ENCODE measurements at regions not wholly inside any gene's neighbourhood (a gene's known extent, or its start where the extent isn't known, plus 50 kb on each side); places are given as distances from the start of the nearest gene placed in this dataset.

- intact Hi-C loops (cut with DNase I) = no loop called here
- Histone ChIP-seq H3K4me3 (no peak overlapping the region), H3K4me1 (replicated peaks) (no peaks in the 10 kb centered on the region), H3K27ac (no peak overlapping the region), H3K36me3 (no peaks in the 10 kb centered on the region), H3K9me3 (no peaks in the 10 kb centered on the region), H3K27me3 (replicated peaks; ENCODE audit: insufficient read depth) (no peaks in the 10 kb centered on the region)
- WGBS = 67% methylated on average over 2 of the region's 2 CpGs
- DNase-seq (ENCODE audit: low spot score) = no peak
- no peak for TF ChIP-seq POLR2AphosphoS5 (IDR thresholded peaks at IDR 0.05)
- no peak for TF ChIP-seq CTCF (IDR thresholded peaks at IDR 0.05)
- no peak for TF ChIP-seq POLR2A (IDR thresholded peaks at IDR 0.05)
Observed at GRCh38 chr10:104516986-104517385, 124.1 kb upstream of the SORCS3 start.

- TF ChIP-seq POLR2A (IDR thresholded peaks at IDR 0.05) (no peak), CTCF (IDR thresholded peaks at IDR 0.05) (no peak), POLR2AphosphoS5 (IDR thresholded peaks at IDR 0.05) (no peak)
- Histone ChIP-seq H3K4me1 (replicated peaks) (no peaks in the 10 kb centered on the region), H3K27me3 (replicated peaks; ENCODE audit: insufficient read depth) (no peaks in the 10 kb centered on the region), H3K36me3 (no peaks in the 10 kb centered on the region), H3K4me3 (no peak overlapping the region), H3K9me3 (no peaks in the 10 kb centered on the region), H3K27ac (no peak overlapping the region)
- intact Hi-C loops (cut with DNase I) = no loop called here
- 62% methylated on average over 4 of the region's 4 CpGs for WGBS
- DNase-seq (ENCODE audit: low spot score) = no peak
Observed at GRCh38 chr10:104517946-104518345, 123.1 kb upstream of the SORCS3 start.

- H3K27me3 ChIP-seq (replicated peaks; ENCODE audit: insufficient read depth) = no peaks in the 10 kb centered on the region
- H3K4me1 ChIP-seq (replicated peaks) = no peaks in the 10 kb centered on the region
- no peak for TF ChIP-seq CTCF (IDR thresholded peaks at IDR 0.05)
- TF ChIP-seq POLR2A (IDR thresholded peaks at IDR 0.05) = no peak
- TF ChIP-seq POLR2AphosphoS5 (IDR thresholded peaks at IDR 0.05) = no peak
- H3K4me3 ChIP-seq = no peak overlapping the region
- WGBS = 82% methylated on average over 6 of the region's 6 CpGs
- no peaks in the 10 kb centered on the region for H3K36me3 ChIP-seq
- no peak overlapping the region for H3K27ac ChIP-seq
- H3K9me3 ChIP-seq = no peaks in the 10 kb centered on the region
- intact Hi-C loops (cut with DNase I) = no loop called here
- no peak for DNase-seq (ENCODE audit: low spot score)
Observed at GRCh38 chr10:104518891-104519290, 122.2 kb upstream of the SORCS3 start.

GRCh38 chr10:104520653-104521052 lies 120.4 kb upstream of the SORCS3 start:
- H3K27me3 ChIP-seq (replicated peaks; ENCODE audit: insufficient read depth) = no peaks in the 10 kb centered on the region
- H3K4me1 ChIP-seq (replicated peaks) = no peaks in the 10 kb centered on the region
- H3K4me3 ChIP-seq = no peak overlapping the region
- no peak overlapping the region for H3K27ac ChIP-seq
- WGBS = 90% methylated on average over 11 of the region's 11 CpGs
- no peaks in the 10 kb centered on the region for H3K36me3 ChIP-seq
- H3K9me3 ChIP-seq = no peaks in the 10 kb centered on the region
- DNase-seq (ENCODE audit: low spot score) = no peak
- intact Hi-C loops (cut with DNase I) = no loop called here
- TF ChIP-seq CTCF (IDR thresholded peaks at IDR 0.05) (no peak), POLR2AphosphoS5 (IDR thresholded peaks at IDR 0.05) (no peak), POLR2A (IDR thresholded peaks at IDR 0.05) (no peak)

- no peak for TF ChIP-seq CTCF (IDR thresholded peaks at IDR 0.05)
- TF ChIP-seq POLR2AphosphoS5 (IDR thresholded peaks at IDR 0.05) = no peak
- TF ChIP-seq POLR2A (IDR thresholded peaks at IDR 0.05) = no peak
- H3K27ac ChIP-seq = no peak overlapping the region
- no peaks in the 10 kb centered on the region for H3K27me3 ChIP-seq (replicated peaks; ENCODE audit: insufficient read depth)
- no peak for DNase-seq (ENCODE audit: low spot score)
- no peaks in the 10 kb centered on the region for H3K9me3 ChIP-seq
- 15% methylated on average over 9 of the region's 9 CpGs for WGBS
- intact Hi-C loops (cut with DNase I) = no loop called here
- H3K4me1 ChIP-seq (replicated peaks) = no peaks in the 10 kb centered on the region
- no peaks in the 10 kb centered on the region for H3K36me3 ChIP-seq
- no peak overlapping the region for H3K4me3 ChIP-seq
Observed at GRCh38 chr10:104521901-104522694, 119.0 kb upstream of the SORCS3 start.

All from prostate gland (tissue), 2 donors.